ENCODE measurements at regions not wholly inside any gene's neighbourhood (a gene's known extent, or its start where the extent isn't known, plus 50 kb on each side); places are given as distances from the start of the nearest gene placed in this dataset.

- Histone ChIP-seq H2BK20ac (ENCODE audit: low read depth, low read length) (no peak overlapping the region), H2AFZ (replicated peaks; ENCODE audit: low read length, poor library complexity) (no peak overlapping the region), H3K18ac (ENCODE audit: low read depth, low read length) (no peak overlapping the region), H2BK5ac (ENCODE audit: low read depth, low read length, poor library complexity, severe bottlenecking) (no peak overlapping the region), H3K27ac (ENCODE audit: insufficient read depth, low read length) (no peak overlapping the region), H4K20me1 (ENCODE audit: insufficient read depth, low read length) (no peaks in the 10 kb centered on the region), H3K4me1 (ENCODE audit: control insufficient read depth, insufficient read depth, low read length) (peaks cover 5% of the 10 kb centered on the region; the same call in 1 of the 2 replicates), H3K56ac (ENCODE audit: extremely low read depth, insufficient read depth, low read length) (no peak overlapping the region), H2BK15ac (ENCODE audit: low read depth, low read length) (no peak overlapping the region), H2AK5ac (ENCODE audit: low read depth, low read length) (0 out of 2 replicates have a peak overlapping the region, but pooled peaks have one; percentile 54), H3K79me1 (ENCODE audit: low read depth in 1 of 2, low read length in 2 of 2) (no peaks in the 10 kb centered on the region), H3K36me3 (ENCODE audit: control insufficient read depth, insufficient read depth, low read length) (no peaks in the 10 kb centered on the region), H3K9ac (ENCODE audit: low read depth, low read length) (no peak overlapping the region), H3K27me3 (ENCODE audit: control insufficient read depth, insufficient read depth, low read length) (peaks cover 7% of the 10 kb centered on the region; the same call in 1 of the 2 replicates), H4K91ac (ENCODE audit: insufficient read depth, low read depth, low read length) (no peak overlapping the region), H2AK9ac (replicated peaks; ENCODE audit: low read depth, low read length, poor library complexity) (no peak overlapping the region), H3K9me3 (ENCODE audit: control insufficient read depth, insufficient read depth, low read length) (peaks cover 3% of the 10 kb centered on the region), H3K9me1 (ENCODE audit: insufficient read depth, low read length) (no peaks in the 10 kb centered on the region), H3K4me3 (ENCODE audit: insufficient read depth, low read depth, low read length) (no peak overlapping the region), H2BK120ac (ENCODE audit: low read depth, low read length) (no peak overlapping the region), H3K23ac (ENCODE audit: low read depth, low read length) (no peak overlapping the region), H3K4ac (ENCODE audit: low read depth, low read length) (no peak overlapping the region), H3K4me2 (ENCODE audit: low read depth, low read length) (no peak overlapping the region), H4K8ac (ENCODE audit: low read depth in 2 of 2, low read length in 2 of 2) (no peak overlapping the region), H3K14ac (replicated peaks; ENCODE audit: low read depth, low read length) (no peak overlapping the region), H4K5ac (ENCODE audit: low read depth, low read length) (no peak overlapping the region)
- DNase-seq (no peak), ATAC-seq (ENCODE audit: low read depth) (no peak)
- POLR2A ChIA-PET (ENCODE audit: unreplicated experiment), result no interaction called here
- in situ Hi-C loops (cut with MboI; ENCODE audit: low sequenced_read_pairs) (no loop called here), dilution Hi-C loops (cut with HindIII; ENCODE audit: low sequenced_read_pairs, unreplicated experiment) (no loop called here), intact Hi-C loops (cut with micrococcal nuclease) (no loop called here)
- TF ChIP-seq RAD21 (IDR thresholded peaks at IDR 0.05; ENCODE audit: low read length) (no peak), CHD1 (IDR thresholded peaks at IDR 0.05; ENCODE audit: low read depth, low read length) (no peak), BHLHE40 (IDR thresholded peaks at IDR 0.05; ENCODE audit: low read depth, low read length) (no peak), MAFK (IDR thresholded peaks at IDR 0.05; ENCODE audit: low read depth, low read length) (no peak), FOS (IDR thresholded peaks at IDR 0.05; ENCODE audit: low read depth, low read length) (no peak), POLR2A (IDR thresholded peaks at IDR 0.05; ENCODE audit: low read depth, low read length) (no peak), MAZ (IDR thresholded peaks at IDR 0.05; ENCODE audit: borderline replicate concordance, low read depth, low read length) (no peak), ELK1 (IDR thresholded peaks at IDR 0.05; ENCODE audit: borderline replicate concordance, low read depth, low read length) (no peak), CEBPB (IDR thresholded peaks at IDR 0.05; ENCODE audit: low read depth, low read length) (no peak), NFE2L2 (IDR thresholded peaks at IDR 0.05; ENCODE audit: low read depth, low read length) (no peak), SMC3 (IDR thresholded peaks at IDR 0.05; ENCODE audit: low read depth, low read length) (no peak), MXI1 (IDR thresholded peaks at IDR 0.05; ENCODE audit: borderline replicate concordance, low read depth, low read length) (no peak), RCOR1 (IDR thresholded peaks at IDR 0.05; ENCODE audit: insufficient replicate concordance, low read length) (no peak), CTCF (conservative IDR thresholded peaks at IDR 0.05; ENCODE audit: low read depth, low read length) (no peak), USF2 (IDR thresholded peaks at IDR 0.05; ENCODE audit: low read depth, low read length) (no peak), RFX5 (IDR thresholded peaks at IDR 0.05; ENCODE audit: low read depth, low read length) (no peak)
- CTCF ChIA-PET, result no interaction called here
- no TSS peak for BruUV-seq (replicated peaks)
- 100% methylated on average over 1 of the region's 8 CpGs; no CpG with 5 or more reads in 1 of the 2 experiments for WGBS, 2 experiments (ENCODE audit: extremely low coverage in 2 of 2, insufficient read length in 1 of 2)
Observed at GRCh38 chr11:69393865-69394233, 87.6 kb upstream of the LINC01488 start.

Data from IMR-90 (cell line).